Pancreas (tissue), 10 donors: ENCODE measurements at regions not wholly inside any gene's neighbourhood (a gene's known extent, or its start where the extent isn't known, plus 50 kb on each side); places are given as distances from the start of the nearest gene placed in this dataset.

Experiments used
- ATAC-seq, 4 donors: fragments of 200-7000 bp; cut with Tn5 transposase; one replicate each; pipeline versions ENCODE4 v1.8.0 to v1.9.1; 2020; ENCODE audit warnings: mild to moderate bottlenecking in 4 of 4, moderate library complexity in 4 of 4
- DNase-seq, 6 donors: peaks; one replicate each; pipeline ENCODE4 v3.0.0-alpha.2; 2020
- FAIRE-seq: peaks from 2 replicates; lab custom pipeline; 2012; peaks lifted over from hg19 to GRCh38; lab: Jason Lieb, UNC
- H3K27ac ChIP-seq, 4 donors: fragments of 200-600 bp; sonication (generic); 1 replicate in 3 of 4; 2 replicates in 1 of 4; pipeline versions ENCODE4 v1.5.0 to v1.8.0; 2020
- H3K27me3 ChIP-seq, 4 donors: fragments of 200-600 bp; one replicate each; pipeline ENCODE4 v1.8.0; 2021
- H3K36me3 ChIP-seq, 3 donors: fragments of 200-600 bp; sonication (generic) in 1 of 3; one replicate each; pipeline versions ENCODE4 v1.5.0 to v1.8.0; 2020 to 2021
- H3K4me1 ChIP-seq, 3 donors: fragments of 200-600 bp; one replicate each; pipeline ENCODE4 v1.8.0; 2021
- H3K4me3 ChIP-seq, 4 donors: fragments of 200-600 bp; sonication (generic) in 2 of 4; one replicate each; pipeline versions ENCODE4 v1.5.0 to v1.8.0; 2020 to 2021
- H3K9me3 ChIP-seq, 4 donors: fragments of 200-600 bp; one replicate each; pipeline ENCODE4 v1.8.0; 2021
- CTCF ChIP-seq, 4 donors: fragments of 200-600 bp; sonication (generic) in 3 of 4; IDR thresholded peaks; one replicate each; pipeline versions ENCODE4 v1.5.0 to v1.8.0; 2021; ENCODE audit warnings: antibody characterized with exemption in 4 of 4
- WGBS, 2 donors: extraction: QIAGEN DNeasy Blood & Tissue Kit; methylation state at CpG; one replicate each; pipeline ENCODE4 v1.1.7; 2013; 5-methylcytosine and 5-hydroxymethylcytosine counted together
- intact Hi-C, 3 donors: fragments of 100-400 bp; cut with DNase I; formaldehyde crosslinking; loops; one replicate each; pipeline versions ENCODE4 v1.11.1 to v1.14.2; 2022
- donor health status: healthy with polysubstance abuse.
- donor health status: DM: no; HTN: no; CAD: no; lungs with moderate emphysema.
- donor health status: DM: no; HTN: no; CAD: no.
- donor health status: control.
- donor health status: control.
- donor health status: Bipolar disorder and iron deficiency.
- donor health status: DM: yes; HTN: yes; CAD: no.
- donor health status: DM: no; HTN: no; CAD: no.
- donor health status: DM: no; HTN: no; CAD: no.
- donor health status: DM: yes; HTN: yes; CAD: no.

GRCh38 chr2:118677546-118677945, 169.9 kb downstream of the EN1 start:
- intact Hi-C loops, result no loop called here
- no peak for FAIRE-seq

GRCh38 chr2:118675531-118675930, 171.9 kb downstream of the EN1 start:
- TF ChIP-seq CTCF (IDR thresholded peaks at IDR 0.05), result no peak
- H3K4me3 ChIP-seq, result no peak overlapping the region
- H3K27me3 ChIP-seq, result no peaks in the 10 kb centered on the region
- no peaks in the 10 kb centered on the region for H3K36me3 ChIP-seq
- intact Hi-C loops, result no loop called here
- FAIRE-seq (no peak), DNase-seq (no peak), ATAC-seq (no peak)
- no peak overlapping the region for H3K27ac ChIP-seq
- no peaks in the 10 kb centered on the region for H3K4me1 ChIP-seq
- no peaks in the 10 kb centered on the region for H3K9me3 ChIP-seq

More at GRCh38 chr2:118677546-118677945, 169.9 kb downstream of the EN1 start:
- 83 to 94% methylated on average over 1 of the region's 1 CpG for WGBS, 2 donors
- H3K27me3 ChIP-seq, result no peaks in the 10 kb centered on the region
- DNase-seq, result no peak
- no peak overlapping the region for H3K27ac ChIP-seq
- H3K36me3 ChIP-seq, result no peaks in the 10 kb centered on the region
- TF ChIP-seq CTCF (IDR thresholded peaks at IDR 0.05), result no peak
- ATAC-seq, result no peak
- H3K4me1 ChIP-seq, result no peaks in the 10 kb centered on the region
- no peaks in the 10 kb centered on the region for H3K9me3 ChIP-seq
- no peak overlapping the region for H3K4me3 ChIP-seq

GRCh38 chr2:118672571-118673158, 174.8 kb downstream of the EN1 start:
- H3K9me3 ChIP-seq, result no peaks in the 10 kb centered on the region
- no peak for FAIRE-seq
- H3K4me1 ChIP-seq, result no peaks in the 10 kb centered on the region
- 49 to 51% methylated on average over 3 of the region's 3 CpGs for WGBS, 2 donors
- ATAC-seq, result no peak
- no peaks in the 10 kb centered on the region for H3K27me3 ChIP-seq
- no peak for DNase-seq
- TF ChIP-seq CTCF (IDR thresholded peaks at IDR 0.05), result no peak
- no peaks in the 10 kb centered on the region for H3K36me3 ChIP-seq
- intact Hi-C loops, result no loop called here
- H3K4me3 ChIP-seq, result no peak overlapping the region
- no peak overlapping the region for H3K27ac ChIP-seq

- TF ChIP-seq CTCF (IDR thresholded peaks at IDR 0.05), result no peak
Observed at GRCh38 chr2:118671701-118672454, 175.6 kb downstream of the EN1 start.

GRCh38 chr2:118670838-118671237, 176.6 kb downstream of the EN1 start:
- Histone ChIP-seq H3K36me3 (no peaks in the 10 kb centered on the region), H3K27ac (no peak overlapping the region), H3K4me3 (no peak overlapping the region), H3K9me3 (no peaks in the 10 kb centered on the region), H3K27me3 (no peaks in the 10 kb centered on the region), H3K4me1 (no peaks in the 10 kb centered on the region)
- FAIRE-seq (no peak), DNase-seq (no peak), ATAC-seq (no peak)
- 70 to 72% methylated on average over 6 of the region's 6 CpGs for WGBS, 2 donors
- no peak for TF ChIP-seq CTCF (IDR thresholded peaks at IDR 0.05)
- intact Hi-C loops, result no loop called here

More at GRCh38 chr2:118671701-118672454, 175.6 kb downstream of the EN1 start:
- Histone ChIP-seq H3K4me1 (no peaks in the 10 kb centered on the region), H3K4me3 (no peak overlapping the region), H3K9me3 (no peaks in the 10 kb centered on the region), H3K27me3 (no peaks in the 10 kb centered on the region), H3K27ac (no peak overlapping the region), H3K36me3 (no peaks in the 10 kb centered on the region)
- intact Hi-C loops, result no loop called here
- FAIRE-seq (no peak), ATAC-seq (no peak), DNase-seq (no peak)
- 90 to 93% methylated on average over 5 of the region's 5 CpGs for WGBS, 2 donors
